ENCODE measurements at regions not wholly inside any gene's neighbourhood (a gene's known extent, or its start where the extent isn't known, plus 50 kb on each side); places are given as distances from the start of the nearest gene placed in this dataset.

GRCh38 chr15:100726421-100727190 is 124.2 kb downstream of the ASB7 start:
- TF ChIP-seq, protein P1, sequence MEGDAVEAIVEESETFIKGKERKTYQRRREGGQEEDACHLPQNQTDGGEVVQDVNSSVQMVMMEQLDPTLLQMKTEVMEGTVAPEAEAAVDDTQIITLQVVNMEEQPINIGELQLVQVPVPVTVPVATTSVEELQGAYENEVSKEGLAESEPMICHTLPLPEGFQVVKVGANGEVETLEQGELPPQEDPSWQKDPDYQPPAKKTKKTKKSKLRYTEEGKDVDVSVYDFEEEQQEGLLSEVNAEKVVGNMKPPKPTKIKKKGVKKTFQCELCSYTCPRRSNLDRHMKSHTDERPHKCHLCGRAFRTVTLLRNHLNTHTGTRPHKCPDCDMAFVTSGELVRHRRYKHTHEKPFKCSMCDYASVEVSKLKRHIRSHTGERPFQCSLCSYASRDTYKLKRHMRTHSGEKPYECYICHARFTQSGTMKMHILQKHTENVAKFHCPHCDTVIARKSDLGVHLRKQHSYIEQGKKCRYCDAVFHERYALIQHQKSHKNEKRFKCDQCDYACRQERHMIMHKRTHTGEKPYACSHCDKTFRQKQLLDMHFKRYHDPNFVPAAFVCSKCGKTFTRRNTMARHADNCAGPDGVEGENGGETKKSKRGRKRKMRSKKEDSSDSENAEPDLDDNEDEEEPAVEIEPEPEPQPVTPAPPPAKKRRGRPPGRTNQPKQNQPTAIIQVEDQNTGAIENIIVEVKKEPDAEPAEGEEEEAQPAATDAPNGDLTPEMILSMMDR (conservative IDR thresholded peaks at IDR 0.05; ENCODE audit: low read length): no peak
- no peak for TF ChIP-seq EZH2phosphoT487 (IDR thresholded peaks at IDR 0.05; ENCODE audit: borderline replicate concordance)
